GM12891 (cell line): ENCODE measurements at regions not wholly inside any gene's neighbourhood (a gene's known extent, or its start where the extent isn't known, plus 50 kb on each side); places are given as distances from the start of the nearest gene placed in this dataset.

ENCODE experiments used
- POLR2A ChIP-seq: IDR thresholded peaks from 2 replicates; pipeline ENCODE4 v1.6.1; 2011; ENCODE audit warnings: low read depth, low read length, control low read depth
- POLR2AphosphoS5 ChIP-seq: IDR thresholded peaks from 2 replicates; pipeline ENCODE4 v1.6.1; 2011; ENCODE audit warnings: low read depth, low read length, control low read depth
- SPI1 ChIP-seq: IDR thresholded peaks from 2 replicates; pipeline ENCODE4 v1.6.1; 2011; ENCODE audit warnings: low read depth, low read length, control low read depth
- TAF1 ChIP-seq: IDR thresholded peaks from 2 replicates; pipeline ENCODE4 v1.6.1; 2011; ENCODE audit warnings: low read depth, low read length, control low read depth

DNA sequence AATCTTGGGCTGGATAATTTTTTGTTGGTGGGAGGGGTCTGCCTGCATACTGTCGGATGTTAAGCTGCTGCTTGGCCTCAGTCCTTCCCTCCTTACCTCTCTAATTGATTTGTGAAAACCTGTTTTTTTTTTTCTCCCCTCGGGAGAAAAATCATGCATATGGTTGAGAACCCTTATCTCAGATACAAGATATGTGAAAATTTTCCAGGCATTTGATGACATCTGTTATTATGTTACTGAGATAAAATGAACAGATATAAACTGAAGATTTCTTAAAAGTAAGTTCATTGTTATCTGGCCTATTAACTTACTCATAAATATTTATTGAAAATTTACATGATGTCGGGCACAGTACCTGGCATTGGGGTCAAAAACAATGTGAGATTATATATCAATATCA, 1375.7 kb downstream of the PCDH9 start:
- TF ChIP-seq POLR2A (no peak), POLR2AphosphoS5 (no peak), SPI1 (no peak), TAF1 (no peak)
